Body of pancreas (tissue), 4 donors: ENCODE measurements at regions not wholly inside any gene's neighbourhood (a gene's known extent, or its start where the extent isn't known, plus 50 kb on each side); places are given as distances from the start of the nearest gene placed in this dataset.

ENCODE experiments used
- POLR2A ChIP-seq, 3 donors: fragments of 450-650 bp; IDR thresholded peaks; one replicate each; pipeline ENCODE4 v1.6.1; 2016; ENCODE audit warnings: antibody characterized with exemption in 3 of 3, mild to moderate bottlenecking in 2 of 3
- TF ChIP-seq, protein P1 (sequence below), 7 experiments: fragments of 450-650 bp in 4 of 7; fragments of 200-600 bp in 3 of 7; sonication (generic) in 3 of 7; IDR thresholded peaks; one replicate each; pipeline ENCODE4 v1.5.1; 2016 to 2019; ENCODE audit warnings: antibody characterized with exemption in 7 of 7

DNA sequence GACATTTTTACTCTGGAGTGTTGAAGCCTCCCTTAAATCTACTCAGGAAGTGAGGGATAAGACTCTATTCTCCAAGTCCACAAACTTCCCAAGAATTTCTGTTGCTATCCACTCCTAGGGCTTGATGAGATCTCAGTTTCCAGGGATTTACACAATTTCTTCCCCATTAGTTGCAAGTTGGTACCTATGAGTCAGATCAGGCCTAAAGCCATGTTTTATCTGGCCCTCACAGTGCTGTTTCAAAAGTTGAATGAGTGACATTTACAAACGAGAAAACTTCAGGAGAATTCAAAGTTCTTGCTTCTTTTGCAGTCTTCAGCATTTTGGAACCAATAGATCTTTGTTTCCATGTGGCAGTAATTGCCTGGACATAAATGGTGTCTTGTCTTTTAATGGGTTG lies 156.4 kb upstream of the SYT10 start:
- TF ChIP-seq, protein P1, sequence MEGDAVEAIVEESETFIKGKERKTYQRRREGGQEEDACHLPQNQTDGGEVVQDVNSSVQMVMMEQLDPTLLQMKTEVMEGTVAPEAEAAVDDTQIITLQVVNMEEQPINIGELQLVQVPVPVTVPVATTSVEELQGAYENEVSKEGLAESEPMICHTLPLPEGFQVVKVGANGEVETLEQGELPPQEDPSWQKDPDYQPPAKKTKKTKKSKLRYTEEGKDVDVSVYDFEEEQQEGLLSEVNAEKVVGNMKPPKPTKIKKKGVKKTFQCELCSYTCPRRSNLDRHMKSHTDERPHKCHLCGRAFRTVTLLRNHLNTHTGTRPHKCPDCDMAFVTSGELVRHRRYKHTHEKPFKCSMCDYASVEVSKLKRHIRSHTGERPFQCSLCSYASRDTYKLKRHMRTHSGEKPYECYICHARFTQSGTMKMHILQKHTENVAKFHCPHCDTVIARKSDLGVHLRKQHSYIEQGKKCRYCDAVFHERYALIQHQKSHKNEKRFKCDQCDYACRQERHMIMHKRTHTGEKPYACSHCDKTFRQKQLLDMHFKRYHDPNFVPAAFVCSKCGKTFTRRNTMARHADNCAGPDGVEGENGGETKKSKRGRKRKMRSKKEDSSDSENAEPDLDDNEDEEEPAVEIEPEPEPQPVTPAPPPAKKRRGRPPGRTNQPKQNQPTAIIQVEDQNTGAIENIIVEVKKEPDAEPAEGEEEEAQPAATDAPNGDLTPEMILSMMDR (IDR thresholded peaks at IDR 0.05): no peak
- TF ChIP-seq POLR2A (IDR thresholded peaks at IDR 0.05): no peak
